Fibroblast of the aortic adventitia (primary cell): ENCODE measurements at regions not wholly inside any gene's neighbourhood (a gene's known extent, or its start where the extent isn't known, plus 50 kb on each side); places are given as distances from the start of the nearest gene placed in this dataset.

Source experiments
- DNase-seq: peaks from one replicate; pipeline ENCODE4 v3.0.0-alpha.2; 2010; ENCODE audit warnings: low read depth
- H3K4me3 ChIP-seq: 2 replicates; pipeline ENCODE4 v1.5.1; 2011; ENCODE audit warnings: low read depth, mild to moderate bottlenecking, control low read depth, low read length, moderate library complexity
- TF ChIP-seq, protein P1 (sequence below): IDR thresholded peaks from 2 replicates; pipeline ENCODE4 v1.5.1; 2011; ENCODE audit warnings: mild to moderate bottlenecking, low read length, control low read depth, inconsistent platforms; ENCODE audit not compliant: insufficient read depth

DNA sequence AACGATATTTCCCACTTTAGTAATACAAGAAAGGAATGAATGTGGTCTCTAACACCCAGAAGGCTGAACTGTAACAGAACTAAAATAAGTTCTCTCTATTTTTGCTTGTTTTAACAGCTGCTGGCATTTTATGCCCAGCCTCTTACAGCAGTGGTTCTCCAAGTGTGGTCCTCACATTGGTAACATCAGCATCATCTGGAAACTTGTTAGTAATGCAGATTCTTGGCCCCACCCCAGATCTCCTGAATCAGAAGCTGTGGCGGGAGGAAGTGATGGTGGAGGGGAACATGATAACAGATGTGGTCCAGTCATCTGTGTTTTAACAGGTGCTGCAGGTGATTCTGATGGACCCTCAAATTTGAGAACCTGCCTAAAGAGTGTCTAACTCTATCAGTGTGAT lies 170.1 kb downstream of the TMEM26 start:
- no peak for DNase-seq
- H3K4me3 ChIP-seq = no peak overlapping the region
- TF ChIP-seq, protein P1, sequence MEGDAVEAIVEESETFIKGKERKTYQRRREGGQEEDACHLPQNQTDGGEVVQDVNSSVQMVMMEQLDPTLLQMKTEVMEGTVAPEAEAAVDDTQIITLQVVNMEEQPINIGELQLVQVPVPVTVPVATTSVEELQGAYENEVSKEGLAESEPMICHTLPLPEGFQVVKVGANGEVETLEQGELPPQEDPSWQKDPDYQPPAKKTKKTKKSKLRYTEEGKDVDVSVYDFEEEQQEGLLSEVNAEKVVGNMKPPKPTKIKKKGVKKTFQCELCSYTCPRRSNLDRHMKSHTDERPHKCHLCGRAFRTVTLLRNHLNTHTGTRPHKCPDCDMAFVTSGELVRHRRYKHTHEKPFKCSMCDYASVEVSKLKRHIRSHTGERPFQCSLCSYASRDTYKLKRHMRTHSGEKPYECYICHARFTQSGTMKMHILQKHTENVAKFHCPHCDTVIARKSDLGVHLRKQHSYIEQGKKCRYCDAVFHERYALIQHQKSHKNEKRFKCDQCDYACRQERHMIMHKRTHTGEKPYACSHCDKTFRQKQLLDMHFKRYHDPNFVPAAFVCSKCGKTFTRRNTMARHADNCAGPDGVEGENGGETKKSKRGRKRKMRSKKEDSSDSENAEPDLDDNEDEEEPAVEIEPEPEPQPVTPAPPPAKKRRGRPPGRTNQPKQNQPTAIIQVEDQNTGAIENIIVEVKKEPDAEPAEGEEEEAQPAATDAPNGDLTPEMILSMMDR = no peak

- no peak overlapping the region for H3K4me3 ChIP-seq
- peak; percentile 56 for DNase-seq
- TF ChIP-seq, protein P1 = no peak
Observed at GRCh38 chr10:61280303-61280702, 172.9 kb downstream of the TMEM26 start.

GRCh38 chr10:61279400-61279799 lies 173.8 kb downstream of the TMEM26 start:
- TF ChIP-seq, protein P1 = no peak
- no peak for DNase-seq
- no peak overlapping the region for H3K4me3 ChIP-seq

GRCh38 chr10:61278556-61278955 lies 174.6 kb downstream of the TMEM26 start:
- no peak overlapping the region for H3K4me3 ChIP-seq
- DNase-seq = no peak
- TF ChIP-seq, protein P1 = no peak

DNA sequence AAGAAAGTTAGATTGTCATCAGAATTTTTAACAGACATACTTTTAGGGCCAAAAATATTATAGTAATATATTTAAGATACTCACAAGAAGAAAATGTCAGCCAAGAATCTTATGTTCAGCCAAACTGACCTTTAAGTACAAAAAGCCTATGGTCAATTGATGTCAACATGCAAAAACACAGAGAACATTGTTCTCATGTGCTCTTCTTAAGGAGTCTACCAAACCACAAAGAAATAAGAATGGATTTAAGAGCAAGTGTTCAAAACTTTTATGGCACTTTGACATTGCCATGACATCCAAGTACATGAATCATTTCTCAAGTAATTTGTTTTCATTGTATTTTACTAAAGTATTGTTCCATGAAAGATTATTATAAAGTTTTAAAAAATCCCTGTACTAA lies 180.4 kb downstream of the TMEM26 start:
- DNase-seq = peak; percentile 9

DNA sequence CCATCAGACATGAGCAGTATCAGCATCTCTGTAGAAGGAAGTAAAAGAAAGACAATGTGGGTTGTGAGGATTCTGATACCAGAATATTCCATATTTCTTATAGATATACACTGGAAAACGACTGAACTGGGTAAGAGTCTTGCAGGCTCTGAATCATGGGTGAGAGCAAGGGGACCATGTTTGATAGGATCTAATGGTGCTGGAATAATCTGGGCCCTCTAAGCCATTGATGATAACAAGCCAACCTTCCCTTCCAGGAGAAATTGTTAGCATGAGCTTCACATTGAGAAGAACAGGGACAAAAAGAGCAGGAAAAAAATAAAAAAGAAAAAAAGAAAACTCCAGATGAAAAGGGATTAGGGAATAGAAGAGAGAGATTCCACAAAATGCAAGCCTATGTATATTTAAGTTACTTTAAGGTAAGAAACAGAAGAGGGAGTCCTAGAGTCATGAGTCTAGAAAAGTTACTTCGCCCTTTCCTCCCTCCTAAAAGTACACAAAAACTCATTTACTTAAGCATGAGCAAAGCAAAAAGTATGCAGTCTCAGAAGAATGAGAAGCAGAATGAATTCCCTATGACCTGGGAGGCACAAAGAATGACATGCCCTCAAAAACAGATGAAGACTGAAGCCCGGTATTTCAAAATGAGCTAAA lies 181.9 kb downstream of the TMEM26 start:
- DNase-seq = peak; percentile 62
- H3K4me3 ChIP-seq = no peak overlapping the region
- TF ChIP-seq, protein P1 = no peak

More for the DNA sequence above, 180.4 kb downstream of the TMEM26 start:
- H3K4me3 ChIP-seq = no peak overlapping the region
- TF ChIP-seq, protein P1 = no peak

DNA sequence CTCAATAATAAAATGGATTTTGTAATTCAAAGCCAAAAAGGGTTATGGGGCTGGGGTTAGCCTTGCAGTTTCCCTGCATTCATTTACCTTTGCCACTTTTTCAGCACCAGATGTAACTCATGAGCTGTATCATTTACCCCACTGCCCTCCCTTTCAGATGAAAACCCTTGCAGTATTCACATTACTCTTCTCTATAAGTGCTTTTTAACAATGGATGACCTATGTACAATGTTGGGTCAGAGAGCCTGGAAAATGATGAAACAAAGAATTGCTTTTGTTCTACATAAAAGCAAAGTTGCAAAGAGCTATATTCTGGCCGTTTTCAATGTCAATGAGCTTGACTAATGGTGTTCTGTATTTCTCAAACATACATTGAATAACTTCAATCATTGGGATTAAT lies 189.7 kb downstream of the TMEM26 start:
- no peak for DNase-seq
- H3K4me3 ChIP-seq = no peak overlapping the region
- TF ChIP-seq, protein P1 = no peak
